ENCODE measurements at regions not wholly inside any gene's neighbourhood (a gene's known extent, or its start where the extent isn't known, plus 50 kb on each side); places are given as distances from the start of the nearest gene placed in this dataset.
"Not testable (repeated sequence)": the region's sequence is repeated elsewhere in the genome, so short reads cannot be mapped to it uniquely, and the experiment has no call there.

DNA sequence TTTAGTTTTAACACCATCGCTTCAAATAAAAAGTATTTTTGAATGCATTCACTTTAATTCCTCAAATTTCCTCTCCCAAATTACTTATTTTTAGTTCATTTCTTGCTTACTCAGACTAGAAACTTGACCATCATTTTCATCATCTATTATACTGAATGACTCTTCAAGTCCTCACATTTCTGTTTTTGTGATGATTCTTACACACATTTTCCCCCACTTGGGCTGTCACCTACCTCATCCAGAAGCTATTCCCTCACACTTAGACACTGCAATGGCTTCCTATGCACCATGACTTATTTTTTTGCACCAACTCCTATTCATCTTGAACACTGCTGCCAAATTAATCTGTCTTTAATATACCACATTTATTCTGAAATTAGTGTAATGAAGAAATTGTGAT, 239.6 kb upstream of the DUSP10 start:
- no peak for DNase-seq

DNA sequence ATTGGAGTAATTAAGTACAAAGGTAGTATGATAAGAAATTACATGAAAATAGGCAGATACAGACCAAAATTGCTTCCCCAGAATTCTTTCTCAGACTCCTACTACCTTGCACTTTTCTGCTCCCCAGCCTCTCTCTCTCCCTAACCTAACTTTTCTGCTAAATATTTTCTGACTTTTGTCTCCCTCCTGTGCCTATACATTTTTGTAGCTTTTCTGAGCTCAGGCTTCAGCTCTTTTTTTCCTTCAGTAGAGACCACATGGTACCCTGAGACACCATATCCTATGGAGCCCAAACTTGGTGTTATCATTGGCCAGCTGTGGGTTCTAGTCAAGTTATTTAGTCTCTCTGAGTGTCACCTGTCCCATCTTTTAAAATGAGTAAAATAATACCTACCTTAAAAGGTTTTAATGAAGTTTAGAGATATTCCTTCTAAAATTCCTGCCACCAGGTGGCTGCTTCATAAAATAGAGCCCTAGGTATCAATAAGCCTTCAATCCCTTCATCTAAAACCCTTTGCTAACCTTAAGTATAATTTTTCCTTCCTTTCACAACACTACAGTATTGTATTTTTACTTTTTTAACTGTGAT, 237.6 kb upstream of the DUSP10 start:
- no peak for DNase-seq

DNA sequence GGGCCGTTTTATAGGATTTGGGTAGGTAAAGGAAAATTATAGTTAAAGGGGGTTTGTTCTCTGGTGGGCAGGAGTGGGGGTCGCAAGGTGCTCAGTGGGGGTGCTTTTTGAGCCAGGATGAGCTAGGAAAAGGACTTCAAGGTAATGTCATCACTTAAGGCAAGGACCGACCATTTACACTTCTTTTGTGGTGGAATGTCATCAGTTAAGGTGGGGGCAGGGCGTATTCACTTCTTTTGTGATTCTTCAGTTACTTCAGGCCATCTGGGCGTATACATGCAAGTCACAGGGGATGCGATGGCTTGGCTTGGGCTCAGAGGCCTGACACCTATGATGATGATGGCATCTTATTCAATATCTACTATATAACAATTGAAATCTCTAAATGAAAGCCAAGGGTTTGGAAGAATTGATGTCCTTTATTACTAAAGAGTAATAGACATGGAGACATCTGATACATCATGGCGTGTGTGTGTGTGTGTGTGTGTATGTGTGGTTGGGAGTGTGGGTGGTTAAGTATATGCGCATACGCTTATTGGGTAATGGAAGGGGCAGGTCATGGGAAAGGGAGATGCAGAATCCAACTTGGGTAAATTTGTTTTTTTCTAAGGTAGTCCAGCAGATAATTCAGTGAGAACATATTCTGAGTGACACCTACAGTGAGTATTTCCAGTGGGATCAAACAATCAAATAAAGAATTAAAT, 236.9 kb upstream of the DUSP10 start:
- not testable (repeated sequence) for DNase-seq

DNA sequence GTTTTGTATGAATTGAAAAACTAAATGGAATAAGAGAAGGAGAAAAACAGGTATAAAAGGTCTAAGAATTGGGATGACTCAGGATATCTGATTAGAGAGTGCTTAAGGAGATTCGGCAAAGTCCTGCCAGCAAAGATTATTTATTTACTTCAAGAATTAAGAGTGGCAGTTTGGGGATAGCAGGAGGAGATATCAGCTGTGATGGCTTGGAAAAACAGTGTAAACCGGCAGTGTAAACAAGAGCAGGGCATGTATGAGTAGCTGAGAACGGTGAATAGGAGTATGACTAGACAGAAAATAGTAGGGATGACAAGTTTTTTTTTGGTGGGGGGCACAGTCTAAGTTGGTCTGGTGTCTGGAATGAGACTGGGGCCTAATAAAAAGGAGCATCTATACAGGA, 231.9 kb upstream of the DUSP10 start:
- DNase-seq, result not testable (repeated sequence)

- DNase-seq, result no peak
Observed at GRCh38 chr1:221972276-221973235, 230.7 kb upstream of the DUSP10 start.

GRCh38 chr1:221971035-221971434, 229.1 kb upstream of the DUSP10 start:
- DNase-seq, result not testable (repeated sequence)

GRCh38 chr1:221969298-221969858, 227.5 kb upstream of the DUSP10 start:
- not testable (repeated sequence) for DNase-seq

- not testable (repeated sequence) for DNase-seq
Observed at GRCh38 chr1:221967538-221967937, 225.6 kb upstream of the DUSP10 start.

GRCh38 chr1:221966888-221967287, 225.0 kb upstream of the DUSP10 start:
- DNase-seq, result not testable (repeated sequence)

DNA sequence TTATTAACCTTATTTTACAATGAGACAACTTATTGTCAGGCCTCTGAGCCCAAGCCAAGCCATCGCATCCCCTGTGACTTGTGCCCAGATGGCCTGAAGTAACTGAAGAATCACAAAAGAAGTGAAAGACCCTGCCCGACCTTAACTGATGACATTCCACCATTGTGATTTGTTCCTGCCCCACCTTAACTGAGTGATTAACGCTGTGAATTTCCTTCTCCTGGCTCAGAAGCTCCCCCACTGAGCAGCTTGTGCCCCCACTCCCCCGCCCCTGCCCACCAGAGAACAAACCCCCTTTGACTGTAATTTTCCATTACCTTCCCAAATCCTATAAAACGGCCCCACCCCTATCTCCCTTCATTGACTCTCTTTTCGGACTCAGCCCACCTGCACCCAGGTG, 224.0 kb upstream of the DUSP10 start:
- DNase-seq, result not testable (repeated sequence)

DNA sequence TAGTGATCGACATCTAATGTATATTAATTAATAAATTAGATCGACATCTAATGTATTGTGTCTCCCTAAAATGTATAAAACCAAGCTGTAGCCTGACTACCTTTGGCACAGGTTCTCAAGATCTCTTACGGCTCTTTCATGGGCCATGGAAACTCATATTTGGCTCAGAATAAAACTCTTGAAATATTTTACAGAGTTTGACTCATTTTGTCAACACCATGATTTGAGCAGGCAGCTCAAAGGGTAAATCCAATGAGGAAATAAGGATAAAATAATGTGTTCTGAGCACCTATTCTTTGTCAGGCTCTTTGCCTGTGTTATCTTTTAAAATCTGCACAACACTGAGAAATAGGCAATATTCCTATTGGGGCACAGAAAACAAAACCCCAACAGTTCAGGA, 223.4 kb upstream of the DUSP10 start:
- no peak for DNase-seq

DNA sequence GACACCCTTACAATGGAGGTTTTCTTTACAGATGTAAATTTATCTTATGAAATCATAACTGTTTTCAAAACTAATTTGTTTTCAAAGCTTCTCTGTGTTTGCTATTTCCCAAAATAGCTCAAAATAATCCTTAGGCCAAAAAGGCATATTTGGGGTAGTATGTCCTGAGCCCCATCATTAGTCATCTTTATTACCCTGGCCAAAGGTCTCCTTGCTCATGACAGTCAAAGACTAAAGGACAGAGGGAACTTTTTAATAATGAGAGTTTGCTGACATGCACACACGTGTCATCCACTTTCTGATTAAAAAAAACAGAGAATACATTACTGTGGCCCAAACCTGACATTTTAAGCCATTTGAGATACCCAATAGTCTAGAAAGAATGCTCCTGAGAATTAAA, 221.9 kb upstream of the DUSP10 start:
- no peak for DNase-seq

DNA sequence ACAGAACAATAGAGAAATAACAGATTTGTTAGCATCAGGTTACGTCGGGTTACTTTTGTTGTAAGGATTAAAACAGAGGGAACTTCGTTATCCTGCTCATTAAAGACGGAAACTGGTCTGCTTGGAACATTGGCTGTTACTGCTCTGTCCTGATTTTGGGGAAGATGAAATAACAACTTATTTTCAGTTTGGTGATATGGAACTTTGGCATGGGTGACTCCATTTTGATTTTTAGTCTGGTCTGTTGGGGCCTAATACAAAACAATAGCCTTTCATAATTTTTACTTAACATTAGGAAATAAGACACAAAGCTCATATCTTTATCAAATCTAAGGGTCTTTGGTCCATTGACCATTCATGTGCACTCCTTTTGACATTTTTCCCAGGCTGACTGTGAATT, 220.5 kb upstream of the DUSP10 start:
- no peak for DNase-seq

GRCh38 chr1:221961532-221962292, 219.8 kb upstream of the DUSP10 start:
- DNase-seq, result peak; percentile 74

DNA sequence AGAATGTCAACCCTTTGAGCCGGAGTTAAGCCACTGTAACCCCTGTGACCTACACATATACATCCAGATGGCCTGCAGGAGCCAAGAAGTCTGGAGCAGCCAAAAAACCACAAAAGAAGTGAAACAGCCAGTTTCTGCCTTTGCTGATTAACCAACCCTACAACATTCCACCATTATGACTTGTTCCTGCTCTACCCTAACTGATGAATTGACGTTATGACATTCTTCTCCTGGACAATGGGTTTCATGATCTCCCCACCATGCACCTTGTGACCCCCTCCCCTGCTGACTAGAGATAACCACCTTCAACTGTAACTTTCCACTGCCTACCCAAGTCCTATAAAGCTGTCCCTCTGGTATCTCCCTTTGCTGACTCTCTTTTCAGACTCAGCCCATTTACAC, 216.3 kb upstream of the DUSP10 start:
- DNase-seq, result peak; percentile 53

GRCh38 chr1:221957350-221957749, 215.5 kb upstream of the DUSP10 start:
- DNase-seq, result not testable (repeated sequence)

GRCh38 chr1:221949996-221950395, 208.1 kb upstream of the DUSP10 start:
- DNase-seq, result no peak

DNA sequence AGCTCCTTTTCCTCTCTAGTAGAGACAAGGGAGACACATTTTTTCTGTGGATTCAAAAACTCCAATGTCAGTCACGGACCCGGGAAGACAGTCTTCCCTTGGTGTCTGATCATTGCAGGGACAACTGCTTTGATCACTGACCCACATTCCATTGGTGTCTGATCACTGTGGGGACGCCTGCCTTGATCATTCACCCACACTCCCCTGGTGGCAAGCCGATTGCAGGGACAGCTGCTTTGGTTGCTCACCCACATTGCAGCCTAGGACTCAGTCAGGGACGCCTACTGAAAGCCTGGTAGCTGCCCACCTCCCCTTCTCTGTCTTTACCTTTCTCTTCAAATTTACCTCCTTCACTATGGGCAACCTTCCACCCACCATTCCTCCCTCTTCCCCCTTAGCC, 206.6 kb upstream of the DUSP10 start:
- no peak for DNase-seq

- DNase-seq, result peak; percentile 25
Observed at GRCh38 chr1:221947731-221948130, 205.8 kb upstream of the DUSP10 start.

DNA sequence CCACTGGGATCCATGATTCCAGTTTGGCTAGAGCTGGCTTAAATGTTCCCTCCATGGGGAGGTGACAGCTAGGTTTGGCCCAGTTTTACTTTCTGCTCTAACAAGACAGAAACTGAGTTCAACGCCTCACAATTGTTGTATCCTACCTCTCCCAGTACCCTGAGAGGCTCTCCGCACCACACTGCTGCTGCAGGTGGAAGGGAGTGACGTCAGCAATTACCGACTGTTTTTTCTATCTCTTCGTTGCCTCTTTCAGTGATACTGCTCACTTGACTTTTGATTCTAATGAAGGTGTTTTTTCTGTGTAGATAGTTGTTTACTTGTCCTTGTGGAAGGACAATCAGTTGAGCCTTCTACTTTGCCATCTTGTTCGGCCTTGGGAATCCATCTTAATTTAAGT, 204.9 kb upstream of the DUSP10 start:
- DNase-seq, result no peak

GRCh38 chr1:221945669-221946068, 203.8 kb upstream of the DUSP10 start:
- DNase-seq, result no peak

- DNase-seq, result no peak
Observed at GRCh38 chr1:221944247-221944870, 202.5 kb upstream of the DUSP10 start.

All from hematopoietic multipotent progenitor cell treated with erythropoietin and hydrocortisone succinate and interleukin-3 and kit ligand, for 8 days (in vitro differentiated cells).